Sciatic nerve (tissue), 2 donors: ENCODE measurements at regions not wholly inside any gene's neighbourhood (a gene's known extent, or its start where the extent isn't known, plus 50 kb on each side); places are given as distances from the start of the nearest gene placed in this dataset.

Source experiments
- ATAC-seq: fragments of 200-7000 bp; cut with Tn5 transposase; one replicate; pipeline ENCODE4 v1.9.1; 2020; ENCODE audit warnings: mild to moderate bottlenecking, moderate library complexity
- DNase-seq: peaks from one replicate; pipeline ENCODE4 v3.0.0-alpha.2; 2020; ENCODE audit warnings: low spot score
- intact Hi-C: fragments of 100-400 bp; cut with DNase I; formaldehyde crosslinking; loops from one replicate; pipeline ENCODE4 v1.14.2; 2022
- donor health status: DM: no; HTN: no; CAD: no.
- donor health status: DM: no; HTN: no; CAD: no.

- intact Hi-C loops, result no loop called here
- ATAC-seq, result no peak
Observed at GRCh38 chr21:36584980-36585940, 105.3 kb upstream of the CLDN14 start.

GRCh38 chr21:36587388-36587787, 107.5 kb upstream of the CLDN14 start:
- ATAC-seq (no peak), DNase-seq (no peak)
- intact Hi-C loops, result no loop called here

More at GRCh38 chr21:36584980-36585940, 105.3 kb upstream of the CLDN14 start:
- no peak for DNase-seq

GRCh38 chr21:36589352-36589971, 109.5 kb upstream of the SIM2 start:
- DNase-seq, result peak; percentile 62
- intact Hi-C loops, result no loop called here
- peak; percentile 49 for ATAC-seq

GRCh38 chr21:36591326-36591970, 107.5 kb upstream of the SIM2 start:
- no peak for DNase-seq
- intact Hi-C loops, result no loop called here
- ATAC-seq, result no peak

GRCh38 chr21:36596174-36596573, 102.7 kb upstream of the SIM2 start:
- no peak for ATAC-seq
- intact Hi-C loops, result no loop called here
- DNase-seq, result no peak

GRCh38 chr21:36601362-36601761, 97.6 kb upstream of the SIM2 start:
- intact Hi-C loops, result no loop called here

GRCh38 chr21:36602735-36603134, 96.2 kb upstream of the SIM2 start:
- intact Hi-C loops, result no loop called here
- DNase-seq (no peak), ATAC-seq (no peak)

More at GRCh38 chr21:36601362-36601761, 97.6 kb upstream of the SIM2 start:
- ATAC-seq (no peak), DNase-seq (no peak)

GRCh38 chr21:36603221-36603620, 95.7 kb upstream of the SIM2 start:
- no peak for DNase-seq
- intact Hi-C loops, result no loop called here

GRCh38 chr21:36605426-36605825, 93.5 kb upstream of the SIM2 start:
- DNase-seq, result no peak
- intact Hi-C loops, result no loop called here
- ATAC-seq, result no peak

More at GRCh38 chr21:36603221-36603620, 95.7 kb upstream of the SIM2 start:
- ATAC-seq, result no peak

GRCh38 chr21:36606287-36606982, 92.5 kb upstream of the SIM2 start:
- no peak for ATAC-seq

GRCh38 chr21:36606983-36607325, 92.0 kb upstream of the SIM2 start:
- ATAC-seq (no peak), DNase-seq (no peak)
- intact Hi-C loops, result no loop called here

More at GRCh38 chr21:36606287-36606982, 92.5 kb upstream of the SIM2 start:
- intact Hi-C loops, result no loop called here
- DNase-seq, result no peak

GRCh38 chr21:36608041-36608896, 90.6 kb upstream of the SIM2 start:
- intact Hi-C loops, result no loop called here
- ATAC-seq, result no peak
- DNase-seq, result no peak

GRCh38 chr21:36608897-36609225, 90.1 kb upstream of the SIM2 start:
- intact Hi-C loops, result no loop called here
- no peak for ATAC-seq
- DNase-seq, result no peak

GRCh38 chr21:36609654-36610053, 89.3 kb upstream of the SIM2 start:
- intact Hi-C loops, result no loop called here
- ATAC-seq, result no peak
- no peak for DNase-seq

GRCh38 chr21:36610201-36610600, 88.7 kb upstream of the SIM2 start:
- no peak for ATAC-seq
- intact Hi-C loops, result no loop called here
- DNase-seq, result no peak

GRCh38 chr21:36610935-36611334, 88.0 kb upstream of the SIM2 start:
- intact Hi-C loops, result no loop called here
- DNase-seq (no peak), ATAC-seq (no peak)

GRCh38 chr21:36611379-36611778, 87.5 kb upstream of the SIM2 start:
- ATAC-seq (no peak), DNase-seq (no peak)
- intact Hi-C loops, result no loop called here

- DNase-seq (no peak), ATAC-seq (no peak)
- intact Hi-C loops, result no loop called here
Observed at GRCh38 chr21:36613059-36613458, 85.9 kb upstream of the SIM2 start.

- ATAC-seq (no peak), DNase-seq (no peak)
- intact Hi-C loops, result no loop called here
Observed at GRCh38 chr21:36613554-36613953, 85.4 kb upstream of the SIM2 start.
